Transverse colon (tissue), 4 donors: ENCODE measurements at regions not wholly inside any gene's neighbourhood (a gene's known extent, or its start where the extent isn't known, plus 50 kb on each side); places are given as distances from the start of the nearest gene placed in this dataset.

Experiments
- DNase-seq: peaks from one replicate; pipeline ENCODE4 v3.0.0-alpha.2; 2019
- H3K27ac ChIP-seq, 4 donors: fragments of 200-600 bp; sonication (generic); 2 replicates each; pipeline ENCODE4 v1.5.1; 2016 to 2018; ENCODE audit warnings: inconsistent platforms in 4 of 4
- H3K27me3 ChIP-seq: fragments of 200-600 bp; sonication (generic); 2 replicates; pipeline ENCODE4 v1.5.1; 2017; ENCODE audit warnings: inconsistent platforms
- H3K36me3 ChIP-seq, 4 donors: fragments of 200-600 bp; sonication (generic); 2 replicates each; pipeline ENCODE4 v1.5.1; 2017 to 2019; ENCODE audit warnings: inconsistent platforms in 4 of 4
- H3K4me1 ChIP-seq, 4 donors: fragments of 200-600 bp; sonication (generic); 2 replicates each; pipeline ENCODE4 v1.5.1; 2017 to 2020; ENCODE audit warnings: inconsistent platforms in 4 of 4
- H3K4me3 ChIP-seq, 4 donors: fragments of 200-600 bp; sonication (generic); 1 replicate in 1 of 4; 2 replicates in 3 of 4; pipeline versions ENCODE4 v1.5.1 to v1.6.1; 2017 to 2019; ENCODE audit warnings: inconsistent platforms in 4 of 4
- H3K9me3 ChIP-seq, 2 donors: fragments of 200-600 bp; sonication (generic); 2 replicates each; pipeline ENCODE4 v1.5.1; 2017 to 2019; ENCODE audit warnings: inconsistent platforms in 2 of 2
- EP300 ChIP-seq: sonication (generic); formaldehyde crosslinking; IDR thresholded peaks from one replicate; pipeline ENCODE4 v1.6.1; 2017; ENCODE audit warnings: antibody characterized with exemption, low read depth
- POLR2A ChIP-seq: fragments of 450-650 bp; IDR thresholded peaks from one replicate; pipeline ENCODE4 v1.6.1; 2016; ENCODE audit warnings: antibody characterized with exemption, mild to moderate bottlenecking, moderate library complexity
- POLR2AphosphoS5 ChIP-seq, 3 donors: sonication (generic); formaldehyde crosslinking; IDR thresholded peaks; one replicate each; pipeline ENCODE4 v1.6.1; 2016; ENCODE audit warnings: antibody characterized with exemption in 3 of 3
- WGBS, 2 donors: methylation state at CpG; one replicate each; pipeline ENCODE4 v1.1.5; 2018; ENCODE audit warnings: low coverage in 1 of 2; 5-methylcytosine and 5-hydroxymethylcytosine counted together
- in situ Hi-C, 4 donors: fragments of 200-750 bp; cut with MboI; loops; one replicate each; pipeline versions ENCODE4 v1.15.0 to v1.15.1; 2017; ENCODE audit warnings: low sequenced_read_pairs in 3 of 4, low pct_ligation_motif_present in 1 of 4, low pct_unique_long_range_greater_than_20kb in 1 of 4
- intact Hi-C: fragments of 100-400 bp; cut with DNase I; formaldehyde crosslinking; loops from one replicate; pipeline ENCODE4 v1.15.1; 2023; ENCODE audit warnings: low total_unique reads
- TF ChIP-seq, protein P1 (sequence below), 5 experiments: fragments of 200-600 bp in 3 of 5; fragments of 450-650 bp in 2 of 5; sonication (generic) in 3 of 5; IDR thresholded peaks; 1 replicate in 2 of 5; 2 replicates in 3 of 5; pipeline ENCODE4 v1.5.1; 2016 to 2017; ENCODE audit warnings: antibody characterized with exemption in 5 of 5, inconsistent platforms in 3 of 5, mild to moderate bottlenecking in 2 of 5, moderate library complexity in 1 of 5

DNA sequence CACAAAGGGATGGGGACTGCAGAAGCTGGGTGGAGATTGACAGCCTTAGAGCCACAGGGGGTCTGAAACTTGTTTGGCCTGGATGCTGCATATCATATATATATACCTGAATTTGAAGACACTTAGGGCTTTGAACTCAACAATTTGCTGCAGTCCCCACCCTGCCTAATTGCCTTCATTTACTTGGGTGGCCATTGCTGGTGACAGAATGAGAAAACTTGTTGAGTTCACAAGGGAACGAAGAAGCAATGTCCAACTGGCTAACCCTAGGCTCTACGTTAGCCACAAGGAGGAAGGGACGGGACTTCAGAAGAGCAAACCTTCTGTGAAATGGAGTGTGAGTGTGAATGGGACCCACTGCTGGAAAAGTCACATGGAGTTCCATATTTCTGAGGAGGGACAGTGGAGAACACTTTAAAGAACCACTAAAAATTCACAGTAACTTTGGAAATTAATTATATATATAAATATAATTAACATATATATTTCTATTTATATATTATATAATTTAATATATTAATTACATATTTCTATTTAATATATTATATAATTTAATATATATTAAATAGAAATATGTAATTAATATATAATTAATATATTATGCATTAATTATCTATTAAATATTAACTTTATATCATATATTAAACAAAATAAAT lies 215.3 kb upstream of the SOX9 start:
- TF ChIP-seq, protein P1, sequence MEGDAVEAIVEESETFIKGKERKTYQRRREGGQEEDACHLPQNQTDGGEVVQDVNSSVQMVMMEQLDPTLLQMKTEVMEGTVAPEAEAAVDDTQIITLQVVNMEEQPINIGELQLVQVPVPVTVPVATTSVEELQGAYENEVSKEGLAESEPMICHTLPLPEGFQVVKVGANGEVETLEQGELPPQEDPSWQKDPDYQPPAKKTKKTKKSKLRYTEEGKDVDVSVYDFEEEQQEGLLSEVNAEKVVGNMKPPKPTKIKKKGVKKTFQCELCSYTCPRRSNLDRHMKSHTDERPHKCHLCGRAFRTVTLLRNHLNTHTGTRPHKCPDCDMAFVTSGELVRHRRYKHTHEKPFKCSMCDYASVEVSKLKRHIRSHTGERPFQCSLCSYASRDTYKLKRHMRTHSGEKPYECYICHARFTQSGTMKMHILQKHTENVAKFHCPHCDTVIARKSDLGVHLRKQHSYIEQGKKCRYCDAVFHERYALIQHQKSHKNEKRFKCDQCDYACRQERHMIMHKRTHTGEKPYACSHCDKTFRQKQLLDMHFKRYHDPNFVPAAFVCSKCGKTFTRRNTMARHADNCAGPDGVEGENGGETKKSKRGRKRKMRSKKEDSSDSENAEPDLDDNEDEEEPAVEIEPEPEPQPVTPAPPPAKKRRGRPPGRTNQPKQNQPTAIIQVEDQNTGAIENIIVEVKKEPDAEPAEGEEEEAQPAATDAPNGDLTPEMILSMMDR (IDR thresholded peaks at IDR 0.05) = no peak
- TF ChIP-seq POLR2A (no peak), EP300 (no peak), POLR2AphosphoS5 (IDR thresholded peaks at IDR 0.05) (no peak)
- no peaks in the 10 kb centered on the region for H3K27me3 ChIP-seq
- H3K4me1 ChIP-seq = no peaks in the 10 kb centered on the region
- H3K9me3 ChIP-seq = no peaks in the 10 kb centered on the region
- DNase-seq = no peak
- no peak overlapping the region for H3K4me3 ChIP-seq
- in situ Hi-C loops = no loop called here
- intact Hi-C loops = no loop called here
- no peak overlapping the region for H3K27ac ChIP-seq
- H3K36me3 ChIP-seq = no peaks in the 10 kb centered on the region
- WGBS, 2 donors = 94% methylated on average over 3 of the region's 3 CpGs; no CpG with 5 or more reads in 1 of the 2 donors

DNA sequence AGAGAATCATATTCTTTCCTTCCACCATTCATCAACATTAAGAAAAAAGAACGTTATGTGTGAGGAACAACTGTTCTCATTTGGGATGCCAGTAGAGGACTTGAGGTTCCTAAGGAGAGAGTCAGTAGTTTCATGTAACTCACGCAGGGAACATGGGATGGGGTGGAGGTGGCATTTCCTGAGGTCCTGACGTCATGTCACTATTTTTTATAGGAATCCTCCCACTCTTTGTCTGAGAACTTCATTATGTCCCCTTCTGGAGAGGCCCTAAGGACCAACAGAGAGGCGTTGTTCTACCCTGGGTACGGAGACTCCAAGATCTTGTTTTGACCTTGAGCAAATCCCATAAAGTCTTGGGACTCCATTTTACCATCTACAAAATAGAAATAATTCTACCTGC lies 211.7 kb upstream of the SOX9 start:
- intact Hi-C loops (no loop called here), in situ Hi-C loops (no loop called here)
- Histone ChIP-seq H3K4me1 (no peaks in the 10 kb centered on the region), H3K27ac (no peak overlapping the region), H3K9me3 (no peaks in the 10 kb centered on the region), H3K36me3 (no peaks in the 10 kb centered on the region), H3K4me3 (no peak overlapping the region), H3K27me3 (no peaks in the 10 kb centered on the region)
- 82 to 86% methylated on average over 5 of the region's 5 CpGs for WGBS, 2 donors
- TF ChIP-seq, protein P1 (IDR thresholded peaks at IDR 0.05) = no peak
- TF ChIP-seq EP300 (no peak), POLR2A (no peak), POLR2AphosphoS5 (IDR thresholded peaks at IDR 0.05) (no peak)
- DNase-seq = no peak

DNA sequence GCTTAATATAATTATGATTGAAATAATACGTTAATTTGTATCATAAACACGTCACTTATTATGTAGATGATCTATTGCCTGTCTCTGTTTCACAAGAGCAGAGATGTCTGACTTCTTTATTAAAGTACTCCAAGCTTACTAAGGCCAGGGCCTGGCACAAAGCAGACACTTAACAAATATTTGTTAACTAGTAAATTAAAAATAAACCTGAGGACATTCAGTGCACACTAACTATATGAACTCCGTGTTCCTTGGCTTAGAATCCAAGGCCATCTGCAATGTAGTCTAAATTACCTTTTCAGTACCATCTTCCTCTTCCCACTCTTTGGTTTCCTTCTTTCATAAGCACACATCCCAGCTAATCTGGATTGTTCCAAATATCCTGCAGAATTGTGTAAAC lies 210.8 kb upstream of the SOX9 start:
- H3K27ac ChIP-seq = no peak overlapping the region
- in situ Hi-C loops = no loop called here

DNA sequence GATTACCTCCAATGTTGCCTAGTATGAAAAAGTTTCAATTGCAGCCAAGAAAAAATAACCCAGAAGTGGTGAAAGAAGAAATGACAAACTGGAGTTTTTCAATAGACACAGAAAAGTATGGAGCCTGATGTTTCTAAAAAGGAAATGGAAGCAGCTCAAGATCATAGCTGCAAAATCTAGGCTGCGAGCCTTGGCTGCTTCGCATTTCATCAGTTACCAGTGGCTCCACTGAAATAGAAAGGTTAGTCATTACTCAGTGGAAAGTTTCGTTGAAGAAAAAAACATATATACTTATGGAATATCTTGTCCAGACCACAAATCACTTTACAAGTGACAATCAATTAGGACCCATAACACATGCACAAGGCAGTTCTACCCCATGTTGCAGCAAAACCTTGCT lies 206.8 kb upstream of the SOX9 start:
- Histone ChIP-seq H3K9me3 (no peaks in the 10 kb centered on the region), H3K27me3 (no peaks in the 10 kb centered on the region), H3K36me3 (no peaks in the 10 kb centered on the region), H3K4me1 (no peaks in the 10 kb centered on the region), H3K27ac (no peak overlapping the region), H3K4me3 (no peak overlapping the region)
- no peak for DNase-seq
- in situ Hi-C loops (no loop called here), intact Hi-C loops (loop anchor here (5.0 kb wide), 1 partner anchor 2002 kb away; no protein-coding TSS in a partner anchor)
- 80 to 88% methylated on average over 3 of the region's 3 CpGs for WGBS, 2 donors
- TF ChIP-seq POLR2AphosphoS5 (IDR thresholded peaks at IDR 0.05) (no peak), EP300 (no peak), POLR2A (no peak)
- TF ChIP-seq, protein P1 (IDR thresholded peaks at IDR 0.05) = no peak

More for the DNA sequence above, 210.8 kb upstream of the SOX9 start:
- Histone ChIP-seq H3K9me3 (no peaks in the 10 kb centered on the region), H3K4me1 (no peaks in the 10 kb centered on the region), H3K27me3 (no peaks in the 10 kb centered on the region), H3K36me3 (no peaks in the 10 kb centered on the region), H3K4me3 (no peak overlapping the region)
- intact Hi-C loops = loop anchor here (5.0 kb wide), 1 partner anchor 1998 kb away; no protein-coding TSS in a partner anchor
- TF ChIP-seq POLR2AphosphoS5 (IDR thresholded peaks at IDR 0.05) = no peak
- no peak for TF ChIP-seq POLR2A
- TF ChIP-seq, protein P1 (IDR thresholded peaks at IDR 0.05) = no peak
- no peak for TF ChIP-seq EP300
- 52 to 66% methylated on average over 3 of the region's 3 CpGs for WGBS, 2 donors
- DNase-seq = no peak
